HG02588 (cell line): ENCODE measurements at regions not wholly inside any gene's neighbourhood (a gene's known extent, or its start where the extent isn't known, plus 50 kb on each side); places are given as distances from the start of the nearest gene placed in this dataset.

ENCODE experiments used
- ATAC-seq: cut with Tn5 transposase; IDR thresholded peaks from one replicate; pipeline ENCODE4 v1.9.1; 2021; ENCODE audit warnings: mild to moderate bottlenecking, moderate library complexity; ENCODE audit not compliant: unreplicated experiment

DNA sequence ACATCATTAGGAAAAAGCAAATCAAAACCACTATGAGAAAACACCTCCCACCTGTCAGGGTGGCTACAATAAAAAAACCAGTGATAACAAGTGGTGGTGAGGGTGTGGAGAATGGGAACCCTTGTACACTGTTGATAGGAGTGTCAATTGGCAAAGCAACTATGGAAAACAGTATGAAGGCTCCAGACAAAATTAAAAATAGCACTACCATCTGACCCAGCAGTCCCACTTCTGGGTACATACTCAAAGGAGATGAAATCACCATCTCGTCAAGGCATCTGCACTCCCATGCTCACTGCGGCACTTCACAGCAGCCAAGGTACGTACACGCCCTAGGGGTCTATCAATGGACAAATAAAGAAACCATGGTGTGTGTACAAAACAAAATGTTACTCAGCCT lies 715.1 kb downstream of the UQCRFS1 start:
- no peak for ATAC-seq

DNA sequence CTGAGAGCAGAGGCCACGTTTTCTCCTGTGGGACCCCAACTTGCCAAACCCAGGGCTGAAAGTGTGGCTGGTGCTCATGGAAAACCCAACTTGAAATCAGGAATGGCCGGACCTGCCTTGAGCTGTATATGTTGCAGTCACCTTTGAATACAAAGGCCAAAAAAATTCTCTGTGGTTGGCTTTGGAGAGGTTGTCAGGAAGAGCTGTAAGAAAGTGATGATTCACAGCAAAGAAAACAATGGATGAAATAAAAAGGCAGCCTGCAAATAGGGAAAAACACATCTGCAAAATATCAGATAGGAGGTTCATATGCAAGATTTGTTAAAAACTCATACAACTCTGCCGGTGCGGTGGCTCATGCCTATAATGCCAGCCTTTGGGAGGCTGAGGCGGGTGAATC lies 715.8 kb downstream of the UQCRFS1 start:
- ATAC-seq: no peak

DNA sequence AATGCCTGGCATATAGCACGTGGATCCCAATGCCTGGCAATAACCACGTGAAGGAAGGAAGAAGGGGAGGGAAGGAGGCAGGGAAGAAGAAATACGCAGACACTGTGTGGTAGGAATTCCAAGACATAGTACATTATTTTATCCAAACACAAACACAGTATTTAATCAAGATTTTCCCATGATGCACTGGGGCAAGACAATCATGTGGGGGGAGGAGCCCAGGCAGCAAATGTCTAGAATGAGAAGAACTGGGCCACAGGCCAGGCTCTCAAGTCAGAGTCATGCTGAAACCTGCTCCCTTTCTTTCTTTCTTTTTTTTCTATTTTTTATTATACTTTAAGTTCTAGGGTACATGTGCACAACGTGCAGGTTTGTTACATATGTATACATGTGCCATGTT lies 717.9 kb downstream of the UQCRFS1 start:
- ATAC-seq: no peak

- ATAC-seq: no peak
Observed at GRCh38 chr19:28494461-28494860, 718.5 kb downstream of the UQCRFS1 start.

DNA sequence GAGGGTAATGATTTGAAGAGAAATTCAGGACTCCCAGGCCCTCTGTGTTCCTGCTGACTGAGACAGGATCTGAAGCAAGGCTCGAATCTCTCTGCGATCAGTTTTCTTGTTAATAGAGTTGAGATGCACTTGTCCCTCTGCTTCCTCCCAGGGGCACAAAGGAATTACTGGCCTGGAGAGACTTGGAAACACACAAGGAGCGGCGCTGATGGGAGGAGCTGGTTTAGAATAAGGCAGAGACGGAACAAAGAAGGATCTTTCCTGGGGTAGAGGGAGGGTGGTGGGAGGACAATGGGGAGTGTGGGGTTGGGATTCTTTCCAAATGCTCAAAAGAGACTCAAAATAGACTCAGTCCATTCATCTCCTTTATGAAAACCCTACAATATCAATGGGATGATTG lies 719.1 kb downstream of the UQCRFS1 start:
- no peak for ATAC-seq

GRCh38 chr19:28492621-28493020 lies 720.3 kb downstream of the UQCRFS1 start:
- no peak for ATAC-seq

DNA sequence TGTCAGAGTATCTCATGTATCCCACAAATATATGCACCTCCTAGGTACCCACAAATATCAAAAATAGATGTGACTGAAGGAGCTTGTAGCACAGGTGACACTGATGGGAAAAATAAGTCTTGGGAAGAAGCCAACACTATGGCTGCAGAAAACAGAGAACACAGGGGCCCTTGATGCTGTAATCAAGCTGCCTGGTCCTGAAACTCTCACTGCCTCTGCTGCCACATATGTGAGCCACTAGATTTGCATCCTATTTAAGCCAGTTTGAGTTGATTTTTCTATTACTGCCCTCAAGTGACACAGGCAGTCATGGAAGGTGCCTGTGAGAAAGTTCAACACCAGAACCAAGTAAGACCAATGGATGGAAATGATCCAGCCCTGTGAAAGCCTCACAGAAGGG lies 720.8 kb downstream of the UQCRFS1 start:
- ATAC-seq: no peak

GRCh38 chr19:28489776-28490175 lies 723.2 kb downstream of the UQCRFS1 start:
- no peak for ATAC-seq

GRCh38 chr19:28489126-28489660 lies 723.8 kb downstream of the UQCRFS1 start:
- no peak for ATAC-seq

GRCh38 chr19:28487999-28488398 lies 725.0 kb downstream of the UQCRFS1 start:
- ATAC-seq: no peak

GRCh38 chr19:28486926-28487325 lies 726.0 kb downstream of the UQCRFS1 start:
- no peak for ATAC-seq

GRCh38 chr19:28486473-28486872 lies 726.5 kb downstream of the UQCRFS1 start:
- no peak for ATAC-seq

DNA sequence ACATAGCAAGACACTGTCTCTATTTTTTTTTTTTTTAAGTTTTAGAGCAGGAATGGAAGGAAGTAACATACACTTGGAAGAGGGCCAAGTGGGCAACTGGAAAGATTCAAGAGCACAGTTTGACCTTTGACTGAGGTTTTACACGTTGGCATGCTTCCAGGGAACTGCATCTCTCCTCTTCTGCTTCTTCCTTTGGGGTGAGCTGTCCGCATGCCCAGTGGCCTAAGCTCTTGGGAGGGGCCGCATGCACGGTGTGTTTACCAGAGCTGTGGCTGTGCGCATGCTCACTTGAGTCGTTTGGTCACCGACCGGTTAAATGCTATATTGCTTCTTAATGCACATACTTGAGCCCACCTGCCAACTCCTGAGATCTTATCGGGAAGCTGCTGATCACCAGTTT lies 727.7 kb downstream of the UQCRFS1 start:
- no peak for ATAC-seq

GRCh38 chr19:28483197-28483596 lies 729.8 kb downstream of the UQCRFS1 start:
- no peak for ATAC-seq

GRCh38 chr19:28482221-28482620 lies 730.7 kb downstream of the UQCRFS1 start:
- no peak for ATAC-seq

DNA sequence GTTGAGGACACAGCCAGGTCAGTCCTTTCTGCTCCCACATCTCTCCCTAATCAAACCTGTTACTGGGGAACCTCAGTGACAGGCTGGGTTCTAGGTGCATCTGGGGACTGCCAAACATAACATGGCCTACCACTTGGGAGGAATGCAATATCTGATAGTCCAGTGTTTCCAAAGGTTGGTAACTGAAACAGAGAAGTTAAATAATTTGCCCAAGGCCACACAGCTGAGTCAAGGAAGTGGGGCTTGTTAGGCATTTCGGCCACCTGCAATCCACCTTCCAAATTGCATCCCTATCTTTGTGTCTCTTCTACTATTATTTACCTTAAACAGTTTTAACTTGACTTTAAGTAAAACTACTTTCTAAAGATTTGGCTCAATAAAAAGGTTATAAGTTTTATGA lies 731.3 kb downstream of the UQCRFS1 start:
- no peak for ATAC-seq

DNA sequence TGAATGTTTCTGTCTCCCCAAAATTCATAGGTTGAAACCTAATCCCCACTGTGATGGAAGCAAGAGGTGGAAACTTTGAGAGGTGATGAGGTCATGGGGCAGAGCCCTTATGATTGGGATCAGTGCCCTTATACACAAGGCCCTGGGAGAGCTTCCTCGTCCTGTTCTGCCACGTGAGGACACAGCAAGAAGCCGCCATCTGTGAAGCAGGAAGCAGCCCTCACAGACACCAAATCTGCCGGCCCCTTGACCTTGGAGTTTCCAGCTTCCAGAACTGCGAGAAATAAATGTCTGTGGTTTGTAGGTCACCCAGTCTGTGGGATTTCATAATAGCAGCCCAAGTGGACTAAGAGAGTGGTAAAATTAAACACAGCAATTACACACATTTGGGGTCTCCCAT lies 737.4 kb downstream of the UQCRFS1 start:
- ATAC-seq: no peak

- ATAC-seq: no peak
Observed at GRCh38 chr19:28472843-28473242, 740.1 kb downstream of the UQCRFS1 start.

GRCh38 chr19:28471731-28472510 lies 741.0 kb downstream of the UQCRFS1 start:
- ATAC-seq: no peak

GRCh38 chr19:28469544-28469943 lies 743.4 kb downstream of the UQCRFS1 start:
- ATAC-seq: no peak

DNA sequence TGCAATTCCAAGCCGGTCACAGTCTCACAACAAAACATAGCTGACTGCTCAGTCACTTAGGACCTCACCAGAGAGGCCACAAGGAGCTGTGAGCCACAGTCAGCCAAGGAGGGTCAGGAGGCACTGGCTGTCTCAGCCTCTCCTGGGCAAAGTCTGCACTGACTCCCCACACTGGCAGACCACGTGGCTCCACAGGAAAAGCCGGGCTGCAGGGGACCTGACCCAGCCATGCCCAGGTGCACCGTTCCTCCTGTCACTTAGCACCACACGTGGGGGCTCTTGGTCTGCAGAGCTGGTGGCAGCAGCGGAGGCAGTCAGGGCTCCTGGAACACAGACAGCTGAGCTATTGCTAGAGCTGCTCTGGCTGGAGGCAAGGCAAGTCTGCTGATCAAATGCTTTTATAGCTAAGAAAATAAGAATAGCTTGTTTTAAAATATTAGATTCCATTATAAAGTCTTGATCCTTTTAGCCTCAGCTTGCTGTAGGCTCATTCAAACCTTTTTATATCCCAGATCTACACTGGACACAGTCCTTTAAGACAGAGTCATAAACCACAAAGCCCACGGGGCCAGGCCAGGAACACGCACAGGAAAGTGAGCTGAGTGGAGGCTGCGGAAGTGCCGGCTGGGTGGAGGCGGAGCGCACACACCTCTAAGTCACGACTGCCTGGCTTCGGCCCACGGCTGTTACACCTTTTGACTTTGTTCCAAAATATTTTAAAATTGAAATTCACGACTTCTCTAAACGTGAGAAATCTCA lies 744.1 kb downstream of the UQCRFS1 start:
- no peak for ATAC-seq
